ENCODE measurements at regions not wholly inside any gene's neighbourhood (a gene's known extent, or its start where the extent isn't known, plus 50 kb on each side); places are given as distances from the start of the nearest gene placed in this dataset.
"Not testable (repeated sequence)": the region's sequence is repeated elsewhere in the genome, so short reads cannot be mapped to it uniquely, and the experiment has no call there.

- no peak overlapping the region for H3K4me3 ChIP-seq (ENCODE audit: extremely low read depth, insufficient read depth, low read length, poor library complexity, severe bottlenecking)
- H3K4me1 ChIP-seq (ENCODE audit: control insufficient read depth, insufficient read depth, low read length, poor library complexity, severe bottlenecking) = peaks cover 10% of the 10 kb centered on the region
- no peak overlapping the region for H3K27ac ChIP-seq (ENCODE audit: low read depth, low read length, severe bottlenecking)
- no peaks in the 10 kb centered on the region for H3K9me3 ChIP-seq (ENCODE audit: control insufficient read depth, low read length)
- WGBS, 2 experiments (ENCODE audit: insufficient coverage in 2 of 2) = 82 to 95% methylated on average over 2 to 3 of the region's 5 CpGs
- H3K36me3 ChIP-seq (ENCODE audit: control insufficient read depth, insufficient read depth, low read length) = no peaks in the 10 kb centered on the region
These were observed 504.1 kb downstream of the NTRK3 start for GRCh38 chr15:87752250-87752951.

- 91 to 96% methylated on average over 5 to 7 of the region's 8 CpGs for WGBS, 2 experiments (ENCODE audit: insufficient coverage in 2 of 2)
- H3K4me1 ChIP-seq (ENCODE audit: control insufficient read depth, insufficient read depth, low read length, poor library complexity, severe bottlenecking) = peaks cover 6% of the 10 kb centered on the region
- H3K4me3 ChIP-seq (ENCODE audit: extremely low read depth, insufficient read depth, low read length, poor library complexity, severe bottlenecking) = no peak overlapping the region
These were observed 508.1 kb downstream of the NTRK3 start for GRCh38 chr15:87748483-87748882.

GRCh38 chr15:87747087-87747486, 509.5 kb downstream of the NTRK3 start:
- Histone ChIP-seq H3K27ac (ENCODE audit: low read depth, low read length, severe bottlenecking) (no peak overlapping the region), H3K9me3 (ENCODE audit: control insufficient read depth, low read length) (no peaks in the 10 kb centered on the region), H3K4me1 (ENCODE audit: control insufficient read depth, insufficient read depth, low read length, poor library complexity, severe bottlenecking) (peaks cover under 1% of the 10 kb centered on the region), H3K4me3 (ENCODE audit: extremely low read depth, insufficient read depth, low read length, poor library complexity, severe bottlenecking) (no peak overlapping the region), H3K36me3 (ENCODE audit: control insufficient read depth, insufficient read depth, low read length) (no peaks in the 10 kb centered on the region)
- WGBS, 2 experiments (ENCODE audit: insufficient coverage in 2 of 2) = 78 to 100% methylated on average over 1 of the region's 1 CpG

More at GRCh38 chr15:87748483-87748882, 508.1 kb downstream of the NTRK3 start:
- no peaks in the 10 kb centered on the region for H3K36me3 ChIP-seq (ENCODE audit: control insufficient read depth, insufficient read depth, low read length)
- no peaks in the 10 kb centered on the region for H3K9me3 ChIP-seq (ENCODE audit: control insufficient read depth, low read length)
- H3K27ac ChIP-seq (ENCODE audit: low read depth, low read length, severe bottlenecking) = no peak overlapping the region

- H3K4me1 ChIP-seq (ENCODE audit: control insufficient read depth, insufficient read depth, low read length, poor library complexity, severe bottlenecking) = peaks cover 1% of the 10 kb centered on the region
- no peaks in the 10 kb centered on the region for H3K36me3 ChIP-seq (ENCODE audit: control insufficient read depth, insufficient read depth, low read length)
- no peak overlapping the region for H3K4me3 ChIP-seq (ENCODE audit: extremely low read depth, insufficient read depth, low read length, poor library complexity, severe bottlenecking)
- no peaks in the 10 kb centered on the region for H3K9me3 ChIP-seq (ENCODE audit: control insufficient read depth, low read length)
- no peak overlapping the region for H3K27ac ChIP-seq (ENCODE audit: low read depth, low read length, severe bottlenecking)
These were observed 510.2 kb downstream of the NTRK3 start for GRCh38 chr15:87746333-87746732.

GRCh38 chr15:87744815-87745214, 511.7 kb downstream of the NTRK3 start:
- H3K27ac ChIP-seq (ENCODE audit: low read depth, low read length, severe bottlenecking) = no peak overlapping the region
- H3K36me3 ChIP-seq (ENCODE audit: control insufficient read depth, insufficient read depth, low read length) = no peaks in the 10 kb centered on the region
- no peaks in the 10 kb centered on the region for H3K9me3 ChIP-seq (ENCODE audit: control insufficient read depth, low read length)
- H3K4me3 ChIP-seq (ENCODE audit: extremely low read depth, insufficient read depth, low read length, poor library complexity, severe bottlenecking) = no peak overlapping the region
- no CpG with 5 or more reads among the region's 2 CpGs for WGBS, 2 experiments (ENCODE audit: insufficient coverage in 2 of 2)
- H3K4me1 ChIP-seq (ENCODE audit: control insufficient read depth, insufficient read depth, low read length, poor library complexity, severe bottlenecking) = peaks cover 9% of the 10 kb centered on the region

DNA sequence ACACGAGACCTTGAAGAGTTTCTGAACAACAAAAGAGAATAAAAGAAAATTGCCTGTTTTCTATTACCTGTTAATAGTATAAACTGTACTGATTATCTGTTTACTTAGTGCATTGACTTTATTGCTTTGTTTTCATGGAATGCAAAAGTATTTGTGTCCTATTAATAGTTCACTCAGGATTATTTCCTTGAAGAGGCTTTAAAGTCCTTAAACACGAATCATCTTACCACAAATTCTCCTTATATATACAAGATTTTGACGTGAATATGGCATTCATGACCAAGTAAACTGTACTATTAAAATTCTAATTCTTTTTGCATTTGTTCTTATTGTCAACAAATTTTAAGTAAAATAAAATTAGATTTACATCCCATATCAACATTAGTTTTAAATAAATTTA, 513.0 kb downstream of the NTRK3 start:
- H3K4me3 ChIP-seq (ENCODE audit: extremely low read depth, insufficient read depth, low read length, poor library complexity, severe bottlenecking) = no peak overlapping the region
- no peaks in the 10 kb centered on the region for H3K36me3 ChIP-seq (ENCODE audit: control insufficient read depth, insufficient read depth, low read length)
- H3K4me1 ChIP-seq (ENCODE audit: control insufficient read depth, insufficient read depth, low read length, poor library complexity, severe bottlenecking) = peaks cover 9% of the 10 kb centered on the region
- no peak overlapping the region for H3K27ac ChIP-seq (ENCODE audit: low read depth, low read length, severe bottlenecking)
- no peaks in the 10 kb centered on the region for H3K9me3 ChIP-seq (ENCODE audit: control insufficient read depth, low read length)
- WGBS, 2 experiments (ENCODE audit: insufficient coverage in 2 of 2) = 78% methylated on average over 1 of the region's 3 CpGs; no CpG with 5 or more reads in 1 of the 2 experiments

- Histone ChIP-seq H3K36me3 (ENCODE audit: control insufficient read depth, insufficient read depth, low read length) (no peaks in the 10 kb centered on the region), H3K4me3 (ENCODE audit: extremely low read depth, insufficient read depth, low read length, poor library complexity, severe bottlenecking) (no peak overlapping the region), H3K9me3 (ENCODE audit: control insufficient read depth, low read length) (no peaks in the 10 kb centered on the region), H3K4me1 (ENCODE audit: control insufficient read depth, insufficient read depth, low read length, poor library complexity, severe bottlenecking) (peaks cover 14% of the 10 kb centered on the region), H3K27ac (ENCODE audit: low read depth, low read length, severe bottlenecking) (no peak overlapping the region)
- 85% methylated on average over 2 to 3 of the region's 3 CpGs for WGBS, 2 experiments (ENCODE audit: insufficient coverage in 2 of 2)
These were observed 515.2 kb downstream of the NTRK3 start for GRCh38 chr15:87741350-87741749.

DNA sequence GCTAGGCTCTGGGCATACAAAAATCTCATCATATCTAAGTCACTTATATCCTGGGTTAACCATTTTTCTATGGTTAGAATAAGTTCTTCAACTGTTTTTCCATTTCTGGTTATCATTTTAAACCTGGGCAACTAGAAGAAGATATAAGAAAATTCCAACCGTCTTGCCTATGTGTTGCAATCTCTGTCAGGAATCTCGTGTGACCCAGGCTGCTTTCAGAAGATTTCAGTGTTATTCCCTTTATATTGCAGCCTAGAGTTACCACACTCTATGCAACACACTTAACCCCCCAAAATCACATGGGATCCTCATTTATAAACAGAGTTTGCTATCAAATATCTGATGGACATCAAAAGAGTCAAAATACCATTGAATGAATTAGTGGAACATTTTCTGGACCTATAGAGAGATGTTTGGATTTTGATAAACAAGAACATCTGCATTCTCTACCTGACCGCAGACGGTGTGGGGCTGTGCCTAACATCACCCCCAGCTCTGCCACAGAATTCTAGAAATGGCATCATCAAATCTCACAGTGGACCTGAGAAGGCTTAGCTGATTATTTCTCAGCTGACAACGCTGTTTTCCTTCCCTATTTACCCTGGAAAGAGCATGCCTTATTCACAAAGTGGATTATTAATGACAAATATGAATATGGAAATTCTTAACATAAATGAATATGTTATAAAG, 515.7 kb downstream of the NTRK3 start:
- H3K9me3 ChIP-seq (ENCODE audit: control insufficient read depth, low read length) = no peaks in the 10 kb centered on the region
- H3K4me3 ChIP-seq (ENCODE audit: extremely low read depth, insufficient read depth, low read length, poor library complexity, severe bottlenecking) = no peak overlapping the region
- 94 to 100% methylated on average over 4 of the region's 5 CpGs for WGBS, 2 experiments (ENCODE audit: insufficient coverage in 2 of 2)
- peaks cover 18% of the 10 kb centered on the region for H3K4me1 ChIP-seq (ENCODE audit: control insufficient read depth, insufficient read depth, low read length, poor library complexity, severe bottlenecking)
- H3K36me3 ChIP-seq (ENCODE audit: control insufficient read depth, insufficient read depth, low read length) = no peaks in the 10 kb centered on the region
- H3K27ac ChIP-seq (ENCODE audit: low read depth, low read length, severe bottlenecking) = peak overlapping the region; percentile 51

DNA sequence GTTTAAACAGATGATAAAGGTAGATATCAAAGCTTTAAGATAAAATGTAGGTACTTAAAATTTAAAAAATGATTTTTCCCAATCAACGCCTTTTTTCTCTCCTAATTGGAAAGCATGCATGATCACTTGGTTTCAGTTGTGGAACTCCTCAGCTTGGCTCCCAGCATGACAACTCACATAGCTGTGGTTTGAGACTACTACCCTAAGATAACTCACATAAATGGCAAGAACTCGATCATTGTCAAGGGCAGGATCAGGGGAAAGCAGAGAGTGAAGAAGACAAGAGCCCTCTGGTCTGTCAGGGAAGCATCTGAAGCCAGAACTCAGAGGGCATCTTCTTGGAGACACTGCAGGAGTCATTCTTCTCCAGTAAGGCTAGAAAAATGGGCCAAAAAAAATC, 516.7 kb downstream of the NTRK3 start:
- 88% methylated on average over 1 of the region's 2 CpGs; no CpG with 5 or more reads in 1 of the 2 experiments for WGBS, 2 experiments (ENCODE audit: insufficient coverage in 2 of 2)
- Histone ChIP-seq H3K4me1 (ENCODE audit: control insufficient read depth, insufficient read depth, low read length, poor library complexity, severe bottlenecking) (peaks cover 19% of the 10 kb centered on the region), H3K4me3 (ENCODE audit: extremely low read depth, insufficient read depth, low read length, poor library complexity, severe bottlenecking) (no peak overlapping the region), H3K36me3 (ENCODE audit: control insufficient read depth, insufficient read depth, low read length) (no peaks in the 10 kb centered on the region), H3K27ac (ENCODE audit: low read depth, low read length, severe bottlenecking) (no peak overlapping the region), H3K9me3 (ENCODE audit: control insufficient read depth, low read length) (no peaks in the 10 kb centered on the region)

- Histone ChIP-seq H3K9me3 (ENCODE audit: control insufficient read depth, low read length) (no peaks in the 10 kb centered on the region), H3K36me3 (ENCODE audit: control insufficient read depth, insufficient read depth, low read length) (no peaks in the 10 kb centered on the region), H3K4me1 (ENCODE audit: control insufficient read depth, insufficient read depth, low read length, poor library complexity, severe bottlenecking) (peaks cover 20% of the 10 kb centered on the region), H3K4me3 (ENCODE audit: extremely low read depth, insufficient read depth, low read length, poor library complexity, severe bottlenecking) (no peak overlapping the region), H3K27ac (ENCODE audit: low read depth, low read length, severe bottlenecking) (no peak overlapping the region)
- 87 to 96% methylated on average over 2 to 4 of the region's 4 CpGs for WGBS, 2 experiments (ENCODE audit: insufficient coverage in 2 of 2)
These were observed 517.5 kb downstream of the NTRK3 start for GRCh38 chr15:87739081-87739480.

GRCh38 chr15:87737460-87737859, 519.1 kb downstream of the NTRK3 start:
- not testable (repeated sequence) for H3K9me3 ChIP-seq (ENCODE audit: control insufficient read depth, low read length)

More at GRCh38 chr15:87737460-87737859, 519.1 kb downstream of the NTRK3 start:
- 100% methylated on average over 1 of the region's 4 CpGs; no CpG with 5 or more reads in 1 of the 2 experiments for WGBS, 2 experiments (ENCODE audit: insufficient coverage in 2 of 2)
- peaks cover 33% of the 10 kb centered on the region for H3K4me1 ChIP-seq (ENCODE audit: control insufficient read depth, insufficient read depth, low read length, poor library complexity, severe bottlenecking)
- not testable (repeated sequence) for H3K27ac ChIP-seq (ENCODE audit: low read depth, low read length, severe bottlenecking); H3K36me3 ChIP-seq (ENCODE audit: control insufficient read depth, insufficient read depth, low read length); H3K4me3 ChIP-seq (ENCODE audit: extremely low read depth, insufficient read depth, low read length, poor library complexity, severe bottlenecking)

All from mesodermal cell (in vitro differentiated cells).